ENCODE measurements at regions not wholly inside any gene's neighbourhood (a gene's known extent, or its start where the extent isn't known, plus 50 kb on each side); places are given as distances from the start of the nearest gene placed in this dataset.

DNA sequence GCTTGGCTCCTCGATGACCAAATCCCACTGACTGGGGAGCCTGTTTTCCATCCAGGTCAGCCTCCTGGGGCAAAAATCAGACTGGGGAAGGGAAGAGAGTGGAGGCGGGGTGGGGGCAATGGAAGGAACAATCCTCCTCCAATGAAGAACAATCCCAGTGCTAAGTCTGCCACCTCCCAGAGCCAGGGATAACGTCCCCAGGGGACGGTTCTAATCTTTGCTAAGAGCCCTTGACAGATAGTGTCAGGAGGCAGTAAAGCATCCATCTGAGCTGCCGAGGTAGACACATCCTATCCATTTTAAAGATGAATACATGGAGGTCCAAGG lies 298.5 kb upstream of the MSX2 start:
- no peak for DNase-seq (ENCODE audit: low read depth in 1 of 2, low spot score in 1 of 2)

GRCh38 chr5:174426388-174426787 lies 298.0 kb upstream of the MSX2 start:
- no peak for DNase-seq (ENCODE audit: low read depth in 1 of 2, low spot score in 1 of 2)

GRCh38 chr5:174426851-174427250 lies 297.5 kb upstream of the MSX2 start:
- DNase-seq (ENCODE audit: low read depth in 1 of 2, low spot score in 1 of 2) = no peak

- no peak for DNase-seq (ENCODE audit: low read depth in 1 of 2, low spot score in 1 of 2)
Observed at GRCh38 chr5:174427304-174427703, 297.1 kb upstream of the MSX2 start.

- no peak for DNase-seq (ENCODE audit: low read depth in 1 of 2, low spot score in 1 of 2)
Observed at GRCh38 chr5:174428895-174429294, 295.5 kb upstream of the MSX2 start.

DNA sequence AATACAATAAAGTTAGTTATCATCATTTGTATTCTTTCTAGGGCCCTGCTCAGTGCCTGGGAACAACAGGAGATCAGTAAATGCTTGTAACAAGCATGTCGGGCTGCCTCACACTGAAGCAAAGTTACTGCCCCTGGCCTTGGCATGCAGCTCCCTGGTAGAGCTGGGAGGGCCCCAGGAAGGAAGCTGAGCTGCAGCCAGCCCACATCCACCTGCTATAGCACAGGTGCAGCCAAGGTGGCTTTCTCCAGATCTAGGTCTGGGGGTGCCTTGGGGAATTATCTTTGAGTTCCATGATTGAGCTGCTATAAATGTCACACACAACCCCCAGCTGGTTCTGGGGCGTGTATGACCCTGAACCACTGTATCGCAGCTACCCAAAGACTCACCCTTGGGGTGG lies 293.4 kb upstream of the MSX2 start:
- DNase-seq (ENCODE audit: low read depth in 1 of 2, low spot score in 1 of 2) = no peak

DNA sequence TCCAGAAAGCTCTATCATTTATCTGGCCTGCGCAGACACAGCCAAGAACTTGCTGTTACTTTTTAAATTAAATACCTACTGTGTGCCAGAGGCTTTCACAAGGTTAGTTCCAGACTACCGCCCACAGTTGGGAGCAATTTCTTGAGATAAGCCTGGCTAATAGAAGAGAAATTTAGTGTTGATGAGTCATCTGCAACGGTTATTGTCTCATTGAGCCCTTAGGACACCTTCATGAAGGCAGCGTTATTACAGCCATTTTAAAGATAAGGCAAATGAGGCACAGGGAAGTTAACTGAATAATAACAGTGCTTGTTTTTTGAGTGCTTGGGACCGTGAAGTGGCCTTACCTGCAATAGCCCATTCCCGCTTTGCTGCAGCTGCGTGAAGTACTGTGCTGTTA lies 292.9 kb upstream of the MSX2 start:
- no peak for DNase-seq (ENCODE audit: low read depth in 1 of 2, low spot score in 1 of 2)

GRCh38 chr5:174433098-174433497 lies 291.3 kb upstream of the MSX2 start:
- DNase-seq (ENCODE audit: low read depth in 1 of 2, low spot score in 1 of 2) = no peak

DNA sequence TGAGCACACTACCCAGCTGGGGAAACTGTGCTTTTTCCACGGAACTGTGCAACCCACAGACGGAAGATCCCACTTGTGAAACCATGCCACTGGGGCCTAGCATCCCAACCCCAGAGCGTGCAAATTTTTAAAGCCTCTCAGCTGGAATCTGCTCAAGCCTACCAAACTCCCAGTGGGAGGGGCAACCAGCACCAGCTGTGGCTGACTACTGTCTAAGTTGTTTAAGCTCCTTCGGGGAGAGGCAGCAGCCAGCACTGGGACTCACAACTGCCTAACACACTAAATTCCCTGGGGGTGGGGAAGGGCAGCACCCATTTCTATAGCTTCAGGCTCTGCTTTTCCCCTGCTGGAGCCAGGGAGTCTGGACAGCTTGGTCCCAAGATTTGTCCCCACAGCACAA lies 287.6 kb upstream of the MSX2 start:
- DNase-seq (ENCODE audit: low read depth in 1 of 2, low spot score in 1 of 2) = no peak

DNA sequence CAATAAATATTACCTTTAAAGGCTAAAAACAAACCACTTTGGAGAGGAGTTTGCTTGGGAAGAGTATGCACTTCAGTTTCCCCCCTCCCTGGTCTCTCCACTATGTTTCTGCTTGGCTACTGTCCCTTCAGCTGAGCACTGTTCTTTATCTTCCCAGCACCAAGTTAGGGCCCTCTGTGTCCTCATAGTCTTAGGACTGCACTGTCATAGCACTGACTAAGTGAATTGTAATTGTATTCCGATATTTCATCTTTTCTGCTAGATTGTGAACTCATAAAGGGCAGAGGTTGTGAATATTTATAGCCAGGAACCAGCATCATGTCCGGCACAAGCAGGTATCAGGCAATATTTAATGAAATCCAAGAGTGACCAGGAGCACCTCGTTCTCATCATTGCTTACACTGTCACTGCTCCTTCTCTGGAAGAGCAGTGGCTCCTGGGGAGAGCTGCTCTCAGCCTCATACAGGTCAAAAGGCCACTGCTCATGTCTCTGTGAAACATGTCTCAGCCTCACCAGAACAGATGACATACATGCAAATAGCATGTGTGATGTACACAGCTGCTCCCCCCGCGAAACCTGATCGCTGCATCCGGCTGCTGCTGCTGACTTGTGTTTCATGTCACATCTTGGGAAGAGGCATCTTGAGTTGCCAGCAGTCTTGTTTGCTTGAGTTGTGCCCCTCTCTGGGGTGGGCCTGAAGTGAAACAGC lies 279.7 kb upstream of the MSX2 start:
- DNase-seq (ENCODE audit: low read depth in 1 of 2, low spot score in 1 of 2) = no peak

DNA sequence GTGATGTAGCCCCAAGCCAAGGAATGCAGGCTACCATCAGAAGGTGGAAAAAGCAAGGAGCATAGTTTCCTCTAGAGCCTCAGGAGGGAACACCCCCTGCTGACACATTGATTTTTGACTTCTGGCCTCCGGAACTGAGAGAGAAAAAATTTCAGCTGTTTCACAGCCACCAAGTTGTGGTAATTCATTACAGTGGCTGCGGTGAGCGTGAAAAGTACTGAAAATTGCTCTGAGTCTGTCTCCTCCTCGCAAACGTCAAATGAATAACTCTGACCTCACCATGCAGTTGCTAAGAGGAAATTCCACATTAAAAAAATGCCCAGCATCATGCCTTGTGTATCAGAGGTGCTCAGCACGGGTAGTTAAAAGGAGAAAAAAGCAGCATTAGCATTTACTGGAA lies 277.9 kb upstream of the MSX2 start:
- no peak for DNase-seq (ENCODE audit: low read depth in 1 of 2, low spot score in 1 of 2)

DNA sequence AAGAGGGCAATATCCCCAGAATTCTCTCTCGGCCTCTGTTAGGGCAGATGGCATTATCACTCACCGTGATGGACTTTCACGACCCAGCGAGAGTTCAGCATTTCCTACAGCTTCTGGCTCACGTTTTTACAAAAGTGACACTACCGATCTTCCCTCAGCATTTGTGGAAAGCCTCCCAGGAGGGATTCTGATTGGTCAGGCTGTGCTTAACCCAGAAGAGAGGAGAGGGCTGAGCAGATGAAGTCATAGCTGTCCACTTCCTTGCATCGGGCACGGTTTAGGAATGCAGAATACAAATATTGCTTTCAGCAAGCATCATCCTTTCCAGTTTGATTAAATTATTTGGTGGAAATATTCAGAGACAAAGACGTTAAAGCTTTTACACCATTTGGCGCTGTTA lies 277.4 kb upstream of the MSX2 start:
- no peak for DNase-seq (ENCODE audit: low read depth in 1 of 2, low spot score in 1 of 2)

- DNase-seq (ENCODE audit: low read depth in 1 of 2, low spot score in 1 of 2) = no peak
Observed at GRCh38 chr5:174448041-174448440, 276.3 kb upstream of the MSX2 start.

- DNase-seq (ENCODE audit: low read depth in 1 of 2, low spot score in 1 of 2) = no peak
Observed at GRCh38 chr5:174448662-174449061, 275.7 kb upstream of the MSX2 start.

DNA sequence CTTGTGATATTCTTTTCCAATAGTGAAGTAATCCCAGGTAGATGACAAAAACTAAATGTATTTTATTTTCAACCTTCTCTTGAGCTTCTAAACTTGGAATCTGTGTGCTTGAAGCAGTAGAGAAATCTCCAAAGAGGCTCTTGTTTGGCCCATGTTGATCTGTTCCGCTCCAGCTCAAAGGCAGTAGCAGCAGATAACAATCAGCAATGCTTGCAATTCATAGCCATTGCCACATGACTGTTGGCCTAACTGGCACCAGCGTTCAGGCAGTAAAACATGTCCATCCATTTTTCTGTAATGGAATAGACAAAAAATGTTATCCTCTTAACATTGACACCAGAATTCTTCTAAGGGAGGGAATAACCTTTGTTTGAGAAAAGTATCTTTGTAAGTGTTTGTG lies 270.7 kb upstream of the MSX2 start:
- no peak for DNase-seq (ENCODE audit: low read depth in 1 of 2, low spot score in 1 of 2)

- no peak for DNase-seq (ENCODE audit: low read depth in 1 of 2, low spot score in 1 of 2)
Observed at GRCh38 chr5:174454464-174454863, 269.9 kb upstream of the MSX2 start.

GRCh38 chr5:174454890-174455289 lies 269.5 kb upstream of the MSX2 start:
- DNase-seq (ENCODE audit: low read depth in 1 of 2, low spot score in 1 of 2) = no peak

DNA sequence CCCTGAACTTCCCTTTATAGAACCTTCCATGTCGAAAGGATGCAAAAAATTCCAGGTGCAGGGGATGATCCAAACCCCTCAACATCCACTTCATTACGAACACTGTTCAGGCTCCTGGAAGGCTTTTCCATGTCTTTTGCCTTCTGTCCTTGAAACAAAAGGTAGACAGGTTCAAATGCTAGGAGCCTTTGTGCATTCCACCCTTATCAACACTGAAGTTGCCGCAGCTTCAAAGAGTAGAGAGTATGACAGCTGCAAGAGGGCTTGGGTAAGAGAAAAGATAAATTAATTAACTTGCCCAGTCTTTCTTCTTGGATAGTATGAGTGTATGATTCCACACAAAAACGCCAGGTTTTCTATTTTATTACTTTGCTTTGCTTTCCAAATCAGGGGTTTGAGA lies 269.1 kb upstream of the MSX2 start:
- DNase-seq (ENCODE audit: low read depth in 1 of 2, low spot score in 1 of 2) = no peak

GRCh38 chr5:174457141-174457678 lies 267.2 kb upstream of the MSX2 start:
- DNase-seq (ENCODE audit: low read depth in 1 of 2, low spot score in 1 of 2) = no peak

GRCh38 chr5:174459071-174459702 lies 265.2 kb upstream of the MSX2 start:
- no peak for DNase-seq (ENCODE audit: low read depth in 1 of 2, low spot score in 1 of 2)

DNA sequence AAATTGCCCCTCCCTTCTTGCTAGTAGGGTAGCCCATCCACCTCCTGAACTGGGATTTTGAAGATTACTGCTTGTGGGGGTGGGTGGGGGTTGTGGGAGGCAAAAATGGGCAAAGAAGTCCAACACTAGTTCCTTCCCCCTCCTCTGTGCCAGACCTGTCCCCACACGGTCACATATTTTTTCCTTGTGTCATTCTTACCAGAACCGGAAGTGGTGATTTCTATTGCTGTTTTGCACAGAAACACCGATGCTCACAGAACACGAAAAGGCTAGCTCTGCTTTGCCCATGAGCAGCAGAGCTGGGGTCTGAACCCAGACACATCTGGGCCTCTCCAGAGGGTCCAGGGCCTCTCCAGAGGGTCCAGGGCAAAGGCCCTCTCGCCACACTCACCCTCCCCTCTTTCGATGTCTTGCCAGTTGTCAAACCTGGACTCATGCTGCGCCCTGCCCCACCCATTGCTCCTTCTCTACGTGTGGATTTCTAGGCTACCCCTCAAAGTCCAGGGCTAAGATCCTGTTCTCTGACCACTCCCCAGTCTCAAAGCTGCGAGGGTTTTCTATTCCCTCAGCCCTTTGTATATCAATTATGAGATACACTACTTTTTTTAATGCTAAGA lies 264.4 kb upstream of the MSX2 start:
- no peak for DNase-seq (ENCODE audit: low read depth in 1 of 2, low spot score in 1 of 2)

DNA sequence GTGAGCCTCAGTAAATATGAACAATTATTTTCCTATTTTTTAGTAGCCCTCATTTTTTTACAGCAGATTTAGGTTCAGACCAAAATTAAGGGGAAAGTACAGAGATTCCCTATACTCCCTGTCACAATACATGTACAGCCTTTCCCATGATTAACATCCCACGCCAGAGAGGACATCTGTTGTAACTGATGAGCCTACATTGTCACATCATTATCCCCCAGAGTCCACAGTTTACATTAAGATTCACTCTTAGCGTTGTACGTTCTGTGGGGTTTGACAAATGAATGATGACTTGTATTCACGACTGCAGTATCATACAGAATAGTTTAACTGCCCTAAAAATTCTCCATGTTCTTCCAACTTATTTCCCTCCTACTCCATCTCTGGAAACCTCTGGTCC lies 262.3 kb upstream of the MSX2 start:
- DNase-seq (ENCODE audit: low read depth in 1 of 2, low spot score in 1 of 2) = no peak
